ENCODE measurements at regions not wholly inside any gene's neighbourhood (a gene's known extent, or its start where the extent isn't known, plus 50 kb on each side); places are given as distances from the start of the nearest gene placed in this dataset.

DNA sequence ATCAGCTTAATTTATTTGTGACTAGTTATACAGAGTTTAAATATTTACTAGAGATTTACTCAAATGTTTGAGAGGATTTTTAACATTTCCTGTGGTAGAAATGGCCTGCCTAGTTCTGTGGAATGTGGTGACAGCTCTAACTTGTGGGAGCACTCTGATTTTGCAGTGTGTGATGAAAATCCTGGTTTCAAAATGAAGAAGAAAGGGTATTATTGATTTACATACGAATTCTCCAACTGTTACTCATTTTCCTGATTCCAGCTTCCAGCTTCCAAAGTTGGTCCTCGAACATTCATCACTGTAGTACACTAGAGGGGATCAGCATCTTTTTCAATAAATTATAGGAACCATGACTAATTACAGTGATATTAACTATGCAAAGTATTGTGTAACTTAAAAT lies 462.7 kb upstream of the PKN2 start:
- Histone ChIP-seq H3K27me3 (ENCODE audit: insufficient read depth, poor library complexity, severe bottlenecking) (no peaks in the 10 kb centered on the region), H3K4me3 (replicated peaks; ENCODE audit: insufficient read depth, low read length) (no peak overlapping the region), H3K27ac (replicated peaks) (no peak overlapping the region)
- no peak for DNase-seq (ENCODE audit: low read depth in 1 of 2, low spot score in 1 of 2)
- TF ChIP-seq, protein P1, sequence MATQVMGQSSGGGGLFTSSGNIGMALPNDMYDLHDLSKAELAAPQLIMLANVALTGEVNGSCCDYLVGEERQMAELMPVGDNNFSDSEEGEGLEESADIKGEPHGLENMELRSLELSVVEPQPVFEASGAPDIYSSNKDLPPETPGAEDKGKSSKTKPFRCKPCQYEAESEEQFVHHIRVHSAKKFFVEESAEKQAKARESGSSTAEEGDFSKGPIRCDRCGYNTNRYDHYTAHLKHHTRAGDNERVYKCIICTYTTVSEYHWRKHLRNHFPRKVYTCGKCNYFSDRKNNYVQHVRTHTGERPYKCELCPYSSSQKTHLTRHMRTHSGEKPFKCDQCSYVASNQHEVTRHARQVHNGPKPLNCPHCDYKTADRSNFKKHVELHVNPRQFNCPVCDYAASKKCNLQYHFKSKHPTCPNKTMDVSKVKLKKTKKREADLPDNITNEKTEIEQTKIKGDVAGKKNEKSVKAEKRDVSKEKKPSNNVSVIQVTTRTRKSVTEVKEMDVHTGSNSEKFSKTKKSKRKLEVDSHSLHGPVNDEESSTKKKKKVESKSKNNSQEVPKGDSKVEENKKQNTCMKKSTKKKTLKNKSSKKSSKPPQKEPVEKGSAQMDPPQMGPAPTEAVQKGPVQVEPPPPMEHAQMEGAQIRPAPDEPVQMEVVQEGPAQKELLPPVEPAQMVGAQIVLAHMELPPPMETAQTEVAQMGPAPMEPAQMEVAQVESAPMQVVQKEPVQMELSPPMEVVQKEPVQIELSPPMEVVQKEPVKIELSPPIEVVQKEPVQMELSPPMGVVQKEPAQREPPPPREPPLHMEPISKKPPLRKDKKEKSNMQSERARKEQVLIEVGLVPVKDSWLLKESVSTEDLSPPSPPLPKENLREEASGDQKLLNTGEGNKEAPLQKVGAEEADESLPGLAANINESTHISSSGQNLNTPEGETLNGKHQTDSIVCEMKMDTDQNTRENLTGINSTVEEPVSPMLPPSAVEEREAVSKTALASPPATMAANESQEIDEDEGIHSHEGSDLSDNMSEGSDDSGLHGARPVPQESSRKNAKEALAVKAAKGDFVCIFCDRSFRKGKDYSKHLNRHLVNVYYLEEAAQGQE (IDR thresholded peaks at IDR 0.05; ENCODE audit: insufficient replicate concordance, low read depth) = no peak
- TF ChIP-seq, protein P2, sequence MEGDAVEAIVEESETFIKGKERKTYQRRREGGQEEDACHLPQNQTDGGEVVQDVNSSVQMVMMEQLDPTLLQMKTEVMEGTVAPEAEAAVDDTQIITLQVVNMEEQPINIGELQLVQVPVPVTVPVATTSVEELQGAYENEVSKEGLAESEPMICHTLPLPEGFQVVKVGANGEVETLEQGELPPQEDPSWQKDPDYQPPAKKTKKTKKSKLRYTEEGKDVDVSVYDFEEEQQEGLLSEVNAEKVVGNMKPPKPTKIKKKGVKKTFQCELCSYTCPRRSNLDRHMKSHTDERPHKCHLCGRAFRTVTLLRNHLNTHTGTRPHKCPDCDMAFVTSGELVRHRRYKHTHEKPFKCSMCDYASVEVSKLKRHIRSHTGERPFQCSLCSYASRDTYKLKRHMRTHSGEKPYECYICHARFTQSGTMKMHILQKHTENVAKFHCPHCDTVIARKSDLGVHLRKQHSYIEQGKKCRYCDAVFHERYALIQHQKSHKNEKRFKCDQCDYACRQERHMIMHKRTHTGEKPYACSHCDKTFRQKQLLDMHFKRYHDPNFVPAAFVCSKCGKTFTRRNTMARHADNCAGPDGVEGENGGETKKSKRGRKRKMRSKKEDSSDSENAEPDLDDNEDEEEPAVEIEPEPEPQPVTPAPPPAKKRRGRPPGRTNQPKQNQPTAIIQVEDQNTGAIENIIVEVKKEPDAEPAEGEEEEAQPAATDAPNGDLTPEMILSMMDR (IDR thresholded peaks at IDR 0.05; ENCODE audit: insufficient read depth, low read length) = no peak
- TF ChIP-seq POLR2AphosphoS5 (IDR thresholded peaks at IDR 0.05; ENCODE audit: low read depth) (no peak), GABPA (IDR thresholded peaks at IDR 0.05; ENCODE audit: low read depth) (no peak), SPI1 (IDR thresholded peaks at IDR 0.05; ENCODE audit: borderline replicate concordance, low read depth) (no peak)

DNA sequence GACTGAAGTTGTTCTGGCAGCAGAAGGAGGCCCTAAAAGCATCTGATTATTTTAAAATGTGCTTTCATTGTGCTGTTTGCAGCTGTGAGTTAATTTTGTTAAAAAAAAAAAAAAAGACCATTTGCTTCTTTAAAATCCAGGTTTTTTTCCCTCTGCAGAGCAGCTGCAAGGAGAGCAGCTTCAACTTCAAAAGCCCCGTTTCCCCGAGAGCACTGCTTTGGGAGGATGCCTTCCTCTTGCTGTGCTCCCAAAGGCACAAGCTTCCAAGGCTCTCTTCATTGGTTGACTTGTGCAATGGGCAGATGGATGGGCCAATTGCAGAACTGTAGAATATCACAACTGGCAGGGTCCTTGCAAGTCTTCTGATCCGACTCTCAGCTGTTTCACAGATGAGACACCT lies 459.2 kb upstream of the PKN2 start:
- no peaks in the 10 kb centered on the region for H3K27me3 ChIP-seq (ENCODE audit: insufficient read depth, poor library complexity, severe bottlenecking)
- TF ChIP-seq GABPA (IDR thresholded peaks at IDR 0.05; ENCODE audit: low read depth) (no peak), SPI1 (IDR thresholded peaks at IDR 0.05; ENCODE audit: borderline replicate concordance, low read depth) (no peak), POLR2AphosphoS5 (IDR thresholded peaks at IDR 0.05; ENCODE audit: low read depth) (no peak)
- TF ChIP-seq, protein P1 (IDR thresholded peaks at IDR 0.05; ENCODE audit: insufficient replicate concordance, low read depth) = no peak
- TF ChIP-seq, protein P2 (IDR thresholded peaks at IDR 0.05; ENCODE audit: insufficient read depth, low read length) = no peak
- H3K4me3 ChIP-seq (replicated peaks; ENCODE audit: insufficient read depth, low read length) = no peak overlapping the region
- DNase-seq (ENCODE audit: low read depth in 1 of 2, low spot score in 1 of 2) = no peak
- H3K27ac ChIP-seq (replicated peaks) = no peak overlapping the region

DNA sequence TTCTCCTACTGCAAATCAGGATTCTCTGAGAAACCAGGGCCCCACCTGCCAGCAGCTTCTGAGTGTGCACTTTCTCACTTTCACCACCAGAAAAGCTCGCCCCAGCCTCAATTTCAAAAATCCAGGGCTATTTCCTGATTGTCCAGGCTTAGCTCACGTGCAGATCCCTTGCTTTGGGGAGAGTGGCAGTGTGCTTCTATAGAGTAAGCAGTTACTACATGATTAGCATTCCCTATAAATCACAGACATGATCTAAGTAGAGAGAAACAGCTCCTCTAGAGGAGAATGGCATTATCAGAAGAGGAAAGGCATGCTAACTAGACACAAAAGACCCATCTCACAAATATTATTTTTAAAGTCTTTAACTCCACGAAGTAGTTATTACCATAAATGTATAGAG lies 456.0 kb upstream of the PKN2 start:
- no peak overlapping the region for H3K27ac ChIP-seq (replicated peaks)
- DNase-seq (ENCODE audit: low read depth in 1 of 2, low spot score in 1 of 2) = no peak
- TF ChIP-seq, protein P1 (IDR thresholded peaks at IDR 0.05; ENCODE audit: insufficient replicate concordance, low read depth) = no peak
- TF ChIP-seq, protein P2 (IDR thresholded peaks at IDR 0.05; ENCODE audit: insufficient read depth, low read length) = no peak
- TF ChIP-seq GABPA (IDR thresholded peaks at IDR 0.05; ENCODE audit: low read depth) (no peak), POLR2AphosphoS5 (IDR thresholded peaks at IDR 0.05; ENCODE audit: low read depth) (no peak), SPI1 (IDR thresholded peaks at IDR 0.05; ENCODE audit: borderline replicate concordance, low read depth) (no peak)

More for the DNA sequence above, 456.0 kb upstream of the PKN2 start:
- no peak overlapping the region for H3K4me3 ChIP-seq (replicated peaks; ENCODE audit: insufficient read depth, low read length)
- H3K27me3 ChIP-seq (ENCODE audit: insufficient read depth, poor library complexity, severe bottlenecking) = no peaks in the 10 kb centered on the region

Data from HL-60 (cell line).